ENCODE measurements at regions not wholly inside any gene's neighbourhood (a gene's known extent, or its start where the extent isn't known, plus 50 kb on each side); places are given as distances from the start of the nearest gene placed in this dataset.

DNA sequence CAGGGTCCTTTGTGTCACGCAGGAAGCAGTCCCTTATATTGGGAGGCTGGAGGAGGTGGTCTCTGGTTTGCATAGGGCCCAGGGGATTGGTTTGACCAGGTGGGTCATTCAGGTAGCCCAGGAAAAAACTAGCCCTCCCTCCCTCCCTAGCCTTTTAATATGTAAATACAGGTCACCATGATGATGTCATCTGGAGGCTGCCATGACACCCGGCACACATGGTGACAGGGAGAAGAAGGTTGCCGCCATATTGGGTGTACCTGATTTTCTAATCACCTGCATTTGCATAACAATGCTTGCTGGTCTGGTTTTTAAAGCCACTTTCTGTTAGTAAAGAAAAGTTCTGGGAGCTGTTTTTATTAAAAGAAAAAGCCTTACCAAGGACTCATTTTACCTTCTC is 791.0 kb upstream of the ADGRL4 start:
- TF ChIP-seq CTCF (conservative IDR thresholded peaks at IDR 0.05; ENCODE audit: low read length) (no peak), EZH2phosphoT487 (IDR thresholded peaks at IDR 0.05; ENCODE audit: borderline replicate concordance, low read depth, low read length) (no peak)
